IPS-18c (cell line): ENCODE measurements at regions not wholly inside any gene's neighbourhood (a gene's known extent, or its start where the extent isn't known, plus 50 kb on each side); places are given as distances from the start of the nearest gene placed in this dataset.

ENCODE experiments used
- H3K4me3 ChIP-seq: 2 replicates; pipeline ENCODE4 v1.7.0; 2013; ENCODE audit warnings: low read depth, mild to moderate bottlenecking, low read length, moderate library complexity; ENCODE audit not compliant: insufficient read depth
- H3K9me3 ChIP-seq: one replicate; pipeline ENCODE4 v1.6.1; 2013; ENCODE audit warnings: mild to moderate bottlenecking, low read length, moderate library complexity; ENCODE audit not compliant: control insufficient read depth, insufficient read depth

GRCh38 chr2:65846989-65847678 is 414.7 kb upstream of the SPRED2 start:
- Histone ChIP-seq H3K9me3 (no peaks in the 10 kb centered on the region), H3K4me3 (no peak overlapping the region)

- Histone ChIP-seq H3K9me3 (no peaks in the 10 kb centered on the region), H3K4me3 (no peak overlapping the region)
Measured at GRCh38 chr2:65845442-65846182, 413.2 kb upstream of the SPRED2 start.

- no peaks in the 10 kb centered on the region for H3K9me3 ChIP-seq
- no peak overlapping the region for H3K4me3 ChIP-seq
Measured at GRCh38 chr2:65842104-65842503, 409.7 kb upstream of the SPRED2 start.

- no peaks in the 10 kb centered on the region for H3K9me3 ChIP-seq
- no peak overlapping the region for H3K4me3 ChIP-seq
Measured at GRCh38 chr2:65835975-65836549, 403.7 kb upstream of the SPRED2 start.

GRCh38 chr2:65834771-65835475 is 402.5 kb upstream of the SPRED2 start:
- H3K4me3 ChIP-seq, result no peak overlapping the region

GRCh38 chr2:65834062-65834461 is 401.7 kb upstream of the SPRED2 start:
- no peaks in the 10 kb centered on the region for H3K9me3 ChIP-seq

More at GRCh38 chr2:65834771-65835475, 402.5 kb upstream of the SPRED2 start:
- H3K9me3 ChIP-seq, result no peaks in the 10 kb centered on the region

GRCh38 chr2:65831509-65831908 is 399.1 kb upstream of the SPRED2 start:
- Histone ChIP-seq H3K4me3 (no peak overlapping the region), H3K9me3 (no peaks in the 10 kb centered on the region)

More at GRCh38 chr2:65834062-65834461, 401.7 kb upstream of the SPRED2 start:
- no peak overlapping the region for H3K4me3 ChIP-seq

GRCh38 chr2:65826567-65826966 is 394.2 kb upstream of the SPRED2 start:
- H3K9me3 ChIP-seq, result no peaks in the 10 kb centered on the region
- no peak overlapping the region for H3K4me3 ChIP-seq

- Histone ChIP-seq H3K4me3 (no peak overlapping the region), H3K9me3 (no peaks in the 10 kb centered on the region)
Measured at GRCh38 chr2:65823511-65823910, 391.1 kb upstream of the SPRED2 start.

GRCh38 chr2:65820454-65820853 is 388.1 kb upstream of the SPRED2 start:
- Histone ChIP-seq H3K4me3 (no peak overlapping the region), H3K9me3 (no peaks in the 10 kb centered on the region)

- Histone ChIP-seq H3K9me3 (no peaks in the 10 kb centered on the region), H3K4me3 (no peak overlapping the region)
Measured at GRCh38 chr2:65819963-65820362, 387.6 kb upstream of the SPRED2 start.

- H3K9me3 ChIP-seq, result no peaks in the 10 kb centered on the region
- H3K4me3 ChIP-seq, result no peak overlapping the region
Measured at GRCh38 chr2:65818873-65819451, 386.6 kb upstream of the SPRED2 start.

- Histone ChIP-seq H3K9me3 (no peaks in the 10 kb centered on the region), H3K4me3 (no peak overlapping the region)
Measured at GRCh38 chr2:65813631-65814173, 381.3 kb upstream of the SPRED2 start.

GRCh38 chr2:65812887-65813286 is 380.5 kb upstream of the SPRED2 start:
- Histone ChIP-seq H3K4me3 (no peak overlapping the region), H3K9me3 (no peaks in the 10 kb centered on the region)

- no peak overlapping the region for H3K4me3 ChIP-seq
- no peaks in the 10 kb centered on the region for H3K9me3 ChIP-seq
Measured at GRCh38 chr2:65807942-65808341, 375.5 kb upstream of the SPRED2 start.

GRCh38 chr2:65804777-65805176 is 372.4 kb upstream of the SPRED2 start:
- Histone ChIP-seq H3K9me3 (no peaks in the 10 kb centered on the region), H3K4me3 (no peak overlapping the region)

GRCh38 chr2:65802298-65802942 is 370.0 kb upstream of the SPRED2 start:
- Histone ChIP-seq H3K9me3 (no peaks in the 10 kb centered on the region), H3K4me3 (no peak overlapping the region)
